Uterus (tissue), 2 donors: ENCODE measurements at regions not wholly inside any gene's neighbourhood (a gene's known extent, or its start where the extent isn't known, plus 50 kb on each side); places are given as distances from the start of the nearest gene placed in this dataset.

Source experiments
- CTCF ChIP-seq, 4 experiments: fragments of 200-600 bp in 2 of 4; fragments of 450-650 bp in 2 of 4; sonication (generic) in 2 of 4; IDR thresholded peaks; one replicate each; pipeline ENCODE4 v1.5.1; 2016 to 2019; ENCODE audit warnings: antibody characterized with exemption in 4 of 4, mild to moderate bottlenecking in 2 of 4, moderate library complexity in 1 of 4
- POLR2A ChIP-seq, 2 donors: fragments of 450-650 bp; IDR thresholded peaks; one replicate each; pipeline ENCODE4 v1.6.1; 2016; ENCODE audit warnings: antibody characterized with exemption in 2 of 2, mild to moderate bottlenecking in 1 of 2, moderate library complexity in 1 of 2

- TF ChIP-seq POLR2A (IDR thresholded peaks at IDR 0.05) (no peak), CTCF (IDR thresholded peaks at IDR 0.05) (no peak)
These were observed 920.1 kb upstream of the TMEFF2 start for GRCh38 chr2:193114827-193115226.
